IMR-90 (cell line): ENCODE measurements at regions not wholly inside any gene's neighbourhood (a gene's known extent, or its start where the extent isn't known, plus 50 kb on each side); places are given as distances from the start of the nearest gene placed in this dataset.

Experiments used
- ATAC-seq: fragments of 200-7000 bp; cut with Tn5 transposase; 2 replicates; pipeline ENCODE4 v1.9.1; 2020; ENCODE audit warnings: low read depth, mild to moderate bottlenecking, moderate library complexity
- BruUV-seq: library from RNA; stranded (reverse); fragments of 400-500 nt; replicated peaks from 2 replicates; lab custom pipeline; 2021; lab: Mats Ljungman, UMichigan
- CTCF ChIA-PET: fragments of 300-600 bp; formaldehyde crosslinking; extraction: SDS; loops from one replicate; lab custom pipeline; 2021; ENCODE audit warnings: antibody characterized with exemption; lab: Yijun Ruan, JAX
- POLR2A ChIA-PET: fragments of 300-600 bp; sonication (Branson Sonifier 250); formaldehyde crosslinking; loops from one replicate; lab custom pipeline; 2022; ENCODE audit warnings: antibody characterized with exemption; ENCODE audit not compliant: unreplicated experiment; lab: Charles Lee
- DNase-seq: peaks from one replicate; pipeline ENCODE4 v3.0.0; 2013
- H2AFZ ChIP-seq: replicated peaks from 2 replicates; pipeline ENCODE3; 2013; ENCODE audit warnings: low read length, mild to moderate bottlenecking; ENCODE audit not compliant: poor library complexity
- H2AK5ac ChIP-seq: 2 replicates; pipeline ENCODE4 v1.6.1; 2013; ENCODE audit warnings: low read depth, low read length, inconsistent platforms
- H2AK9ac ChIP-seq: replicated peaks from 2 replicates; pipeline ENCODE3; 2013; ENCODE audit warnings: mild to moderate bottlenecking, low read depth, low read length, moderate library complexity; ENCODE audit not compliant: poor library complexity
- H2BK120ac ChIP-seq: 2 replicates; pipeline ENCODE4 v1.6.1; 2013; ENCODE audit warnings: low read depth, low read length, inconsistent platforms
- H2BK15ac ChIP-seq: 3 replicates; pipeline ENCODE4 v1.6.1; 2013; ENCODE audit warnings: low read depth, low read length, inconsistent platforms
- H2BK20ac ChIP-seq: 2 replicates; pipeline ENCODE4 v1.6.1; 2013; ENCODE audit warnings: low read depth, mild to moderate bottlenecking, inconsistent platforms, low read length, moderate library complexity
- H2BK5ac ChIP-seq: 2 replicates; pipeline ENCODE4 v1.6.1; 2013; ENCODE audit warnings: mild to moderate bottlenecking, low read depth, low read length, inconsistent platforms; ENCODE audit not compliant: poor library complexity, severe bottlenecking
- H3K14ac ChIP-seq: replicated peaks from 2 replicates; pipeline ENCODE4 v1.6.1; 2013; ENCODE audit warnings: low read depth, low read length, inconsistent platforms
- H3K18ac ChIP-seq: 2 replicates; pipeline ENCODE4 v1.6.1; 2013; ENCODE audit warnings: low read depth, low read length, control low read depth
- H3K23ac ChIP-seq: 2 replicates; pipeline ENCODE4 v1.6.1; 2013; ENCODE audit warnings: low read depth, low read length, inconsistent platforms
- H3K27ac ChIP-seq: 2 replicates; pipeline ENCODE4 v1.5.1; 2013; ENCODE audit warnings: mild to moderate bottlenecking, control low read depth, low read length; ENCODE audit not compliant: insufficient read depth
- H3K27me3 ChIP-seq: 2 replicates; pipeline ENCODE4 v1.6.1; 2013; ENCODE audit warnings: low read length; ENCODE audit not compliant: control insufficient read depth, insufficient read depth
- H3K36me3 ChIP-seq: 2 replicates; pipeline ENCODE4 v1.6.1; 2013; ENCODE audit warnings: low read length, mixed read lengths; ENCODE audit not compliant: control insufficient read depth, insufficient read depth
- H3K4ac ChIP-seq: 2 replicates; pipeline ENCODE4 v1.6.1; 2013; ENCODE audit warnings: low read depth, low read length, inconsistent platforms
- H3K4me1 ChIP-seq: 2 replicates; pipeline ENCODE4 v1.6.1; 2013; ENCODE audit warnings: low read length, mixed read lengths; ENCODE audit not compliant: control insufficient read depth, insufficient read depth
- H3K4me2 ChIP-seq: 2 replicates; pipeline ENCODE4 v1.6.1; 2013; ENCODE audit warnings: low read depth, mild to moderate bottlenecking, control low read depth, low read length, moderate library complexity
- H3K4me3 ChIP-seq: 2 replicates; pipeline ENCODE4 v1.5.1; 2013; ENCODE audit warnings: low read depth, mild to moderate bottlenecking, control low read depth, low read length, moderate library complexity; ENCODE audit not compliant: insufficient read depth
- H3K56ac ChIP-seq: 2 replicates; pipeline ENCODE4 v1.6.1; 2013; ENCODE audit warnings: low read length, inconsistent platforms; ENCODE audit not compliant: insufficient read depth; ENCODE audit errors: extremely low read depth
- H3K79me1 ChIP-seq, 2 experiments: 2 replicates each; pipeline ENCODE4 v1.6.1; 2013; ENCODE audit warnings: low read length in 2 of 2, inconsistent platforms in 1 of 2, low read depth in 1 of 2
- H3K9ac ChIP-seq: 2 replicates; pipeline ENCODE4 v1.6.1; 2013; ENCODE audit warnings: low read depth, low read length, control low read depth
- H3K9me1 ChIP-seq: 2 replicates; pipeline ENCODE4 v1.6.1; 2013; ENCODE audit warnings: low read length, inconsistent platforms; ENCODE audit not compliant: insufficient read depth
- H3K9me3 ChIP-seq: 2 replicates; pipeline ENCODE4 v1.6.1; 2013; ENCODE audit warnings: low read length; ENCODE audit not compliant: control insufficient read depth, insufficient read depth
- H4K20me1 ChIP-seq: 2 replicates; pipeline ENCODE4 v1.6.1; 2013; ENCODE audit warnings: low read length, inconsistent platforms; ENCODE audit not compliant: insufficient read depth
- H4K5ac ChIP-seq: 2 replicates; pipeline ENCODE4 v1.6.1; 2013; ENCODE audit warnings: mild to moderate bottlenecking, low read depth, low read length, control low read depth
- H4K8ac ChIP-seq, 2 experiments: 2 replicates each; pipeline ENCODE4 v1.6.1; 2013; ENCODE audit warnings: low read depth in 2 of 2, low read length in 2 of 2, control low read depth in 1 of 2, inconsistent platforms in 1 of 2
- H4K91ac ChIP-seq: 2 replicates; pipeline ENCODE4 v1.6.1; 2013; ENCODE audit warnings: low read depth, low read length, inconsistent platforms; ENCODE audit not compliant: insufficient read depth
- CTCF ChIP-seq: conservative IDR thresholded peaks from 2 replicates; pipeline ENCODE4 v1.5.1; 2012; ENCODE audit warnings: mild to moderate bottlenecking, low read depth, low read length, improper control_type of control experiment
- ELK1 ChIP-seq: fragments of 150-350 bp; IDR thresholded peaks from 2 replicates; pipeline ENCODE4 v1.6.1; 2016; ENCODE audit warnings: low read depth, mild to moderate bottlenecking, low read length, moderate library complexity, borderline replicate concordance
- RFX5 ChIP-seq: IDR thresholded peaks from 2 replicates; pipeline ENCODE4 v1.8.0; 2012; ENCODE audit warnings: low read depth, mild to moderate bottlenecking, low read length, moderate library complexity
- USF2 ChIP-seq: fragments of 150-350 bp; IDR thresholded peaks from 2 replicates; pipeline ENCODE4 v1.6.1; 2017; ENCODE audit warnings: mild to moderate bottlenecking, antibody characterized with exemption, low read length, low read depth
- WGBS, 2 experiments: methylation state at CpG; one replicate each; pipeline versions ENCODE4 v1.1.5 to v1.1.7; 2013; ENCODE audit warnings: missing lambda C conversion rate in 2 of 2; ENCODE audit not compliant: insufficient read length in 1 of 2; ENCODE audit errors: extremely low coverage in 2 of 2; 5-methylcytosine and 5-hydroxymethylcytosine counted together
- dilution Hi-C: fragments of 300-500 bp; cut with HindIII; formaldehyde crosslinking; loops from one replicate; pipeline ENCODE4 v1.14.3; 2018; ENCODE audit warnings: low sequenced_read_pairs; ENCODE audit not compliant: unreplicated experiment
- in situ Hi-C: fragments of 300-500 bp; cut with MboI; formaldehyde crosslinking; loops from 3 replicates; pipeline ENCODE4 v1.14.3; 2019; ENCODE audit warnings: low sequenced_read_pairs, inconsistent platforms, mixed read lengths
- intact Hi-C: fragments of 100-400 bp; cut with micrococcal nuclease; formaldehyde crosslinking; loops from 2 replicates; pipeline ENCODE4 v1.10.0; 2022

GRCh38 chr9:19648672-19649071 is 140.2 kb downstream of the SLC24A2 start:
- ATAC-seq = no peak
- POLR2A ChIA-PET = interaction anchor here (0.6 kb wide), 1 partner anchor 153 kb away, joined by 9 read pairs; no protein-coding TSS in a partner anchor
- no peaks in the 10 kb centered on the region for H3K4me1 ChIP-seq
- H2AK9ac ChIP-seq = no peak overlapping the region
- no peak overlapping the region for H2BK120ac ChIP-seq
- no peak overlapping the region for H3K56ac ChIP-seq
- H2AK5ac ChIP-seq = no peak overlapping the region
- H4K8ac ChIP-seq = no peak overlapping the region
- no peaks in the 10 kb centered on the region for H3K27me3 ChIP-seq
- no peak overlapping the region for H2AFZ ChIP-seq
- no peak overlapping the region for H3K27ac ChIP-seq
- H3K4ac ChIP-seq = no peak overlapping the region
- H3K23ac ChIP-seq = no peak overlapping the region
- CTCF ChIA-PET = interaction anchor here (0.6 kb wide), 1 partner anchor 810 kb away, joined by 3 read pairs; no protein-coding TSS in a partner anchor
- H4K20me1 ChIP-seq = no peaks in the 10 kb centered on the region
- H2BK5ac ChIP-seq = no peak overlapping the region
- H3K4me3 ChIP-seq = no peak overlapping the region
- no peak for DNase-seq
- no peak overlapping the region for H2BK20ac ChIP-seq
- no CpG with 5 or more reads among the region's 2 CpGs for WGBS, 2 experiments
- H4K91ac ChIP-seq = no peak overlapping the region
- H3K9me3 ChIP-seq = no peaks in the 10 kb centered on the region
- no peak overlapping the region for H3K9ac ChIP-seq
- no peak overlapping the region for H3K4me2 ChIP-seq
- H3K9me1 ChIP-seq = no peaks in the 10 kb centered on the region
- no peak overlapping the region for H3K14ac ChIP-seq
- dilution Hi-C loops = no loop called here
- no peaks in the 10 kb centered on the region for H3K36me3 ChIP-seq
- TF ChIP-seq USF2 (no peak), CTCF (no peak), RFX5 (no peak), ELK1 (no peak)
- H4K5ac ChIP-seq = no peak overlapping the region
- no peaks in the 10 kb centered on the region for H3K79me1 ChIP-seq
- in situ Hi-C loops = no loop called here
- H3K18ac ChIP-seq = no peak overlapping the region
- intact Hi-C loops = no loop called here
- no TSS peak for BruUV-seq
- no peak overlapping the region for H2BK15ac ChIP-seq
